ENCODE measurements at regions not wholly inside any gene's neighbourhood (a gene's known extent, or its start where the extent isn't known, plus 50 kb on each side); places are given as distances from the start of the nearest gene placed in this dataset.
"Not testable (repeated sequence)": the region's sequence is repeated elsewhere in the genome, so short reads cannot be mapped to it uniquely, and the experiment has no call there.

DNA sequence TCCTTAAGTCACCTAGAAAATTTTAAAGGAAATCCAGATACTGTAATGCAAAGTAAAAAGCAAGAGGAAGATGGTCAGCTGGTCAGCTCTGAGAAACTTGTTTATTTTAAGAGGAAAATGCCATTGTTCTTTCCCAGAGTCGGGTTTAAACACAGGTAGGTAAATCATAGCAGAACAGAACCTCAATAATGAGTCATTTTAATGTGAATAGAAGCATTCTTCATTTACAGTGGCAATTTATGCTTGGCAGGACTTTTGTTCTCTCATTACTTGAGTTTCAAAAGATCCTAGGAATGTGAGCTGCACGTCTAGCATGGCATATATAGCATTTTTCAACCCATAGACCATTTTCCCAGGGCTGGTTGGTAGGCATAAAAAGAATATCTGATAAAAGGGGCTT is 132.3 kb downstream of the LIG4 start:
- ChIA-PET POLR2A (no interaction called here), CTCF (no interaction called here)

DNA sequence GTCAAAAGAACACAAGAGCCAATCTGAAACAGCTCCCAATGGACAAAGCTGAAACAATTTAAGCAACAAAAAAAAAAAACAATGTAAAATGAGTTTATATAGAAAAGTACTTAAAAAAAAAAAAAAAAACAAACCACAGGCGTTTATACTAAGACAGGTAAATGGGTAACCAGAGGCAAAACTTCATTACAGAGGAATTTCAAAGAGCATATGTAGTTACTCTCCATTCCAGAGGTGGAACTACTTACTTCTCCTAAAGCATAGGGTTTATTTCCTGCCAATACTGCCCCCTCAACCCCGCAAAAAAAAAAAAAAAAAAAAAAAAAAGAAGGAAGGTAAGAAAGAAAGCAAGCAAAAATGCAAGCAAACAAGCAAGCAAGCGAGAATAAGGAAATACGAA is 132.9 kb downstream of the LIG4 start:
- CTCF ChIA-PET = no interaction called here
- POLR2A ChIA-PET = no interaction called here

DNA sequence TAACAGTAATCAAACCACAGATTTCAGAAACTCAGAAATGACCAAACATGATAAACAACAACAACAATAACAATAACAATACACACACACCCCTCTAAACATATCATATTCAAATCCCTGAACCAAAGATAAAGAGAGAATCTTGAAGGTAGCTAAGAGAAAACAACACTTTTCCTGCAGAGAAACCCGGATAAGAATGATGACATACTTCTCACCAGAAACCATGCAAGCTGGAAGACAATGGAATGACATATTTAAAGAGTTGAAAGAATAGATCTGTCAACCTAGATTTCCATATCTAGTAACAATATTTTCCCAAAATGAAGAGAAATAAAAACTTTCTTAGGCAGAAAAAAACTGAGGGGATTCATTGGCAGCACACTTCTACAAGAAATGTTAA is 138.1 kb downstream of the LIG4 start:
- CTCF ChIA-PET = no interaction called here
- POLR2A ChIA-PET = no interaction called here

DNA sequence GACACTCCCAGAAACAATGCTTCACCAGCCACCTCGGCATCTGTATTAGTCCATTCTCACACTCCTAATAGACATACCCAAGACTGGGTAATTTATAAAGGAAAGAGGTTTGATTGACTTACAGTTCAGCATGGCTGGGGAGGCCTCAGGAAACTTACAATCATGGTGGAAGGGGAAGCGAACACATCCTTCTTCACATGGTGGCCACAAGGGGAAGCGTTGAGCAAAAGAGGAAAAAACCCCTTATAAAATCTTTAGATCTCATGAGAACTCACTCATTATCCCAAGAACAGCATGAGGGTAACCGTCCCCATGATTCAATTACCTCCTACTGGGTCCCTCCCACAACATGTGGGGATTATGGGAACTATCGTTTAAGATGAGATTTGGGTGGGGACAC is 140.9 kb downstream of the LIG4 start:
- CTCF ChIA-PET, POLR2A ChIA-PET: not testable (repeated sequence)

DNA sequence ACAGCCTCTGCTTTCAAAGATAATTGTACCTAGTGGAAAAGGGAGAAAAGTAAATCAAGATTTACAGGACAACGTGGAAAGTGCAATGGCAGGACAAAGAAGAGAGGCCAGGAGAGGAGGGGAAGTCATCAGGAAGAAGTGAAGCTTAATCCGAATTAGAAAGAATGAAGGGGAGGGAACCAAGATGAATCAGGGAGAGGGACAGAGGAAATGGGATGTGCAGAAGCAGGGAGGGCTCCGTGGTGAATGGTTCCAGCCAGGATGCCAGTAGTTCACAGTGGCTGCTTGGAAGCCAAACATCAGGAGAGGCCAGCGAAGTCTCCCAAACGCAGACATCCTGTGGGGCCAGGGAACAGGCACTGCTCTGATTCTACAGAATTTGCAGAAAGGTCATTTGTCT is 144.4 kb downstream of the LIG4 start:
- ChIA-PET CTCF (no interaction called here), POLR2A (no interaction called here)

DNA sequence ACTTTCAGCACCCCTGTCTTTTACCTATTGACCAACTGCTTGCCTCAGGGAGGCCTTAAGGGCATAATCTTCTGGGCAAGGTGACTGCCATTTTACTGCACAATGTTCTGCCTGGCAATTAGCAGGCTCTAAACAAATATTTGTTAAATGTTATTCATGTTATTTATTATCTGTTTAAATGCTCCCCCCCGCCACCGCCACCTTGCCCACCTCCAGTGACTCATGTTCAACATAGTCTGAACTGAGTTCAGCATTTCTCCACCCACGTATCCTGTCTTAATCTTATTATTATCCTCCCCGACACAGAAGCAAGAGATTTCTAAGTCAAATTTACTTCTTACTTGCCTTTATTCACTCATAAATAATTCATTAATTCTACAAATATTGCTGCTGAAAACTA is 144.8 kb downstream of the LIG4 start:
- CTCF ChIA-PET = no interaction called here
- POLR2A ChIA-PET = no interaction called here

DNA sequence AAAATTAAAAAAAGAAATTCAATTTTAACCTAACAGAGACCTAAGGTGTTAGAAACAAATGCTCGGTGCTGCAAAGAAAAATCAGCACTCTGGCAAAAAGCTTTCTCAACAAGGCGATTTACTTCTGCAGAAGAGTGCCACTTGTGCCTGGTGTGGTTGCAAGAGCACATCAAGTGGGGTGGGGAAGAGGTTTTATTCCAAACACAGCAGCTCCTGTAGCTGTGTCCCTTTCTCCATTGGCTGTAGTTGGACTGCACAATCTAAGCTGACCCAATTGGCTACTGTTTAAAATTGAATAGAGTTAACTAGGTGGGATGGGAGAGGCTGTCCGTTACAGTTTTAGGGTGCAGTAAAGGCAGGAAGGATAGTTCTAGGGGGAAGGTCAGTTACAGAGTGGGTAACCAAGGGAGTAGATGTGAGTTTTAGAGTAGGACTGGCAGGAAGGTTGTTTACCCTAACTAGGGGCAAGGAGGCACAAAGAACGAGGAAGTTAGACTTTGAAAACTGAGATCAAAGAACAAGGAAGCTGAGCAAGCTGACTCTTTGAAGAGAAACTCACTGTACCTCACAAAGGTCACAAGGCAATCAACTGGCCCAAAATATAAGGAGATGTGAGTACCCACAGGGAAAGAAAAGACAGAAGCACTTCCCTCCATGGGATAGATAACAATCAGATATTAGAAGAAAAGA is 145.7 kb downstream of the LIG4 start:
- CTCF ChIA-PET = no interaction called here
- POLR2A ChIA-PET = no interaction called here

DNA sequence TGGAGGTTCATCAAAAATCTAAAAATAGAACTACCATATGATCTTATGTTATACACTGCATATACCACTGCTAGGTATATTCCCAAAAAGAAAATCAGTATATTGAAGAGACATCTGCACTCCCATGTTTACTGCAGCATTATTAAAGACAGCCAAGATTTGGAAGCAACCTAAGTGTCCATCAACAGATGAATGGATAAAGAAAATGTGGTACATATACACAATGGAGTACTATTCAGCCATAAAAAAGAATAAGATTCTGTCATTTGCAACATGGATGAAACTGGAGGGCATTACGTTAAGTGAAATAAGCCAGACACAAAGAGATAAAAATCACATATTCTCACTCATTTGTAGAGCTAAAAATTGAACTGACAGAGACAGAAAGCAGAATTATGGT is 151.0 kb downstream of the LIG4 start:
- POLR2A ChIA-PET, CTCF ChIA-PET: not testable (repeated sequence)

DNA sequence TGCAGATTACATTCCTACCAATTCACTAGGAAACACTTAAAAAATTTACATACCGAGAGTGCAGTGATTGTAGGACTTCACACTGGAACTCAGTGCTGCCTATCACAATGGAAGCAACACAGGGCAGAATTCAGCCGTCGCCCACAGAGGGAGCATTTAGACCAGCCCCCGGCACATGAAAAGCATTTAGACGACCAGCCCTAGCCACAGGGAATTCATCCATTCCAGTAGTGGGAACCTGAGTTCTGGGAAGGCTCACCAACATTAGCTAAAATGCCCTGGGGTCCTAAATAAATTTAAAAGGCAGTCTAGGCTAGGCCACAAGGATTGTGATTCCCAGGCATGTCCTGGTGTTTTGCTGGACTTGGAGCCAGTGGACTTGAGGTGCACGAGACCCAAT is 155.2 kb downstream of the LIG4 start:
- ChIA-PET POLR2A (no interaction called here), CTCF (no interaction called here)

DNA sequence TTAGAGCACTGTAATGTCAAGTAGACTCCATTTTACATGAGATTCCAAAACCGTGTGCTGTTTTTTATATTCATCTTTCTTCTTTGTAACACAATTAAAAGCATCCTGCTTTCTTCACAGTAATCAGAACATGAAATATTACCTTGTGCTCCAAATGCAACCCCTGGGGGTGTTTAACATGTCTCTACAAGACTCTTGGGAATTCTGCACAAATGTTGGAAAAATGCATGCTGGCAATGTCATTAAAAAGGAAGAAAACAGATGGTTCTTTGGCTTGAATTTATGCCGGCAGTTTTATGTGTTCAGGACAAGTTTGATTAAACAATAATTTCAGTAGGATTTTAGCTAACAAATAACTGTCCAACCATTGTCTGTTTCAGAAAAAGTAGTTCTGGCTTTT is 159.1 kb downstream of the LIG4 start:
- ChIA-PET POLR2A (no interaction called here), CTCF (no interaction called here)

DNA sequence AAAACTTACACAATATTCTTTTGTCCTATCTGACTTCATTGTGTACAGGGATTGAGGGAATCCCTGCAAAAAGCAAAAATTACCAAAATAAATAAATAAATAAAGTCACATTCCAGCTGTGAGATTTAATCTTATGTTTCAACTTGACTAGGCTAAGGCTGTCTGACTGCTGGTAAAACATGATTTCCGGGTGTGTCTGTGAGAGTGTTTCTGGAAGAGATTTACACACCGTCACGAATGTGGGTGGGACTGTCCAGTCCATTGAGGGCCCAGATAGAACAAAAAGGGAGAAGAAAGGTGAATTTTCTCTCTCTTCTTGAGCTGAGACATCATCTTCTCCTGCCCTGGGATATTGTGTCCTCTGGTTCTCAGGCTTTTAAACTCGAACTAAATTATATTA is 166.1 kb downstream of the LIG4 start:
- POLR2A ChIA-PET = no interaction called here

DNA sequence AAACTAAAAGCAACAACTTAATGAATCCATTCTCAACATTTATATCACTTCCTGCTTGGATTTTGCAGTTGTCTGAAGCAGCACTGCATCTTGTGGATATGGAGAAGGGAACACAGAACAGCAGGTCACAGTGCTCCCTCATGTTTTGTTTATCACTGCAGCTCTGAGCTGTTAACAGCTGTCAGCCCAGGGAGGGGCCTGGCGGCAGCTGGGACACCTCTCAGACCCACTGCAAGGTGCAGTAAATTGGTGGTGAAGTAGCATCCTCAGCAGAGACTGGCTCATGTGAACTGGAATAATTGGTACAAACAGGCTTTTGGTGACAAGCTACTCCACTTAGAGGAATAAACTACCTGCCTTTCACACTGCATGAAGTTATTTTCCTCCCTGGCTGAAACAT is 170.4 kb downstream of the LIG4 start:
- ChIA-PET CTCF (no interaction called here), POLR2A (no interaction called here)

More for the DNA sequence above, 166.1 kb downstream of the LIG4 start:
- CTCF ChIA-PET = no interaction called here

DNA sequence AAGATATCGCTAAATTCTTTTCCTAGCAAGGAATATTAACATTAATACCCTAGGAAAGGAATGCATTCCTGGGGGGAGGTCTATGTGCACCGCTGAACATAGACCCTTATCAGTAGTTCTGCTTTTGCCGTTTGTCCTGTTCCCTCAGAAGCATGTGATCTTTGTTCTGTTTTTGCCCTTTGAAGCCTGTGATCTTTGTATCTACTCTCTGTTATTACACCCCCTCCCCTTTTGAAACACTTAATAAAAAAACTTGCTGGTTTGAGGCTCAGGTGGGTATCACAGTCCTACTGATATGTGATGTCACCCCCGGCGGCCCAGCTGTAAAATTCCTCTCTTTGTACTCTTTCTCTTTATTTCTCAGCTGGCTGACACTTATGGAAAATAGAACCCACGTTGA is 172.5 kb downstream of the LIG4 start:
- POLR2A ChIA-PET, CTCF ChIA-PET: not testable (repeated sequence)

DNA sequence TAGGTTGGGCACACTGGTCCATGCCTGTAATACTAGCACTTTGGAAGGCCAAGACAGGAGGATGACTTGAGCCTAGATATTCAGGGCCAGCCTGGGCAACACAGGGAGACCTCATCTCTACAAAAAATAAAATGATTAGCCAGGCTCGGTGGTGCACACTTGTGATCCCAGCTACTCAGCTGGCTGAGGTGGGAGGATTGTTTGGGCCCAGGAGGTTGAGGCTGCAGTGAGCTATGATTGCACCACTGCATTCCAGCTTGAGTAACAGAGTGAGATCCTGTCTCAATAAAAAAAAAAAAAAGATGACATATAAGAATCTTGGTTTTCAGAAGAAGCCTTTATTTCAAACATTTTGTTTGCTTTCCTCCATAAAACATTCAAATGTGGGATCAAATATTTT is 178.0 kb downstream of the LIG4 start:
- POLR2A ChIA-PET = no interaction called here
- CTCF ChIA-PET = no interaction called here

DNA sequence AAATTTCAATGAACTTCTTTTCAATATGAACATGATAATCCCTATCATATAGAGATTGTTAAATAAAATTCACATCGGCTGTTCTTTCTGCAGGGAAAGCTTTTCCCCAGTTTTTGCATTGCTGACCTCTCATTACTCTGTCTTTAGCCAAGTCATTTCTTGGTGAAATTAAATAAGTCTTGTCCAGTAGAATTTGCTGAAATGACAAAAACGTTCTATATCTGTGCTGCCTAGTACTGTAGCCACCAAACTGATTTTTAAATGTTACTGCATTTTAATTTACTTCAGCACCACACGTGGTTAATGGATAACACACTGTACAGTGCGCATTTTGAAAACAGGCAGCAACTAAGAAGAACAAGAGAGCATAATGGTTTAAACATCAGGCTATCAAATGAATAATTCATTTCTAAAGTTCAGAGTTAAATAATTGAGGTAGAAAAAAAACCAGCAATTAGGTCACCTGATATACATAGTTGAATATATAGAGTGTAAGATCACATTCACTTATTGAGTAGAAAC is 178.9 kb downstream of the LIG4 start:
- CTCF ChIA-PET = no interaction called here
- POLR2A ChIA-PET = no interaction called here

DNA sequence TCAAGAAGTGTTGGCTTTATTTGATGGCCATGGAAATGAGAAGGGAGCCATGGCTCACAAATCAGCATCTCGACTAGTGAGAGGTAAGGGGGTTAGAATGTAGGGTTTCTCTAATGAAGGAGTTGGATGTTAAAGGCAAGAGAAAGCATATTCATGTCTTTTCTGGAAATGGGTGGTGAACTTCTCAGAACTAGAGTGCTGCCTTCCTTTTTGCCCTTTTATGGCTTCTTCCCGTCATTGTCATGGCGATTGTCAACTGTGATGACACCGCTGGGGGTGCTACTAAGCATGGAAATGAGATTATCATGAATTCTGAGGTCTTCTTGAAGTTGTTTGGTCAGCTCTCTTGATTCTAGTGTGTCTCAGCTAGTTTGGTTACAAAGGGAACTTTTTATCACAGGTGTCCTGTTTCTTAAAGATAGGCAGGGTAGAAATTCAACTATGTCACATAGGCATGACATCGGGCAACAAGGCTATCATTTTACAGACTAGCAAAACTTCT is 180.4 kb downstream of the LIG4 start:
- CTCF ChIA-PET = no interaction called here
- POLR2A ChIA-PET = no interaction called here

DNA sequence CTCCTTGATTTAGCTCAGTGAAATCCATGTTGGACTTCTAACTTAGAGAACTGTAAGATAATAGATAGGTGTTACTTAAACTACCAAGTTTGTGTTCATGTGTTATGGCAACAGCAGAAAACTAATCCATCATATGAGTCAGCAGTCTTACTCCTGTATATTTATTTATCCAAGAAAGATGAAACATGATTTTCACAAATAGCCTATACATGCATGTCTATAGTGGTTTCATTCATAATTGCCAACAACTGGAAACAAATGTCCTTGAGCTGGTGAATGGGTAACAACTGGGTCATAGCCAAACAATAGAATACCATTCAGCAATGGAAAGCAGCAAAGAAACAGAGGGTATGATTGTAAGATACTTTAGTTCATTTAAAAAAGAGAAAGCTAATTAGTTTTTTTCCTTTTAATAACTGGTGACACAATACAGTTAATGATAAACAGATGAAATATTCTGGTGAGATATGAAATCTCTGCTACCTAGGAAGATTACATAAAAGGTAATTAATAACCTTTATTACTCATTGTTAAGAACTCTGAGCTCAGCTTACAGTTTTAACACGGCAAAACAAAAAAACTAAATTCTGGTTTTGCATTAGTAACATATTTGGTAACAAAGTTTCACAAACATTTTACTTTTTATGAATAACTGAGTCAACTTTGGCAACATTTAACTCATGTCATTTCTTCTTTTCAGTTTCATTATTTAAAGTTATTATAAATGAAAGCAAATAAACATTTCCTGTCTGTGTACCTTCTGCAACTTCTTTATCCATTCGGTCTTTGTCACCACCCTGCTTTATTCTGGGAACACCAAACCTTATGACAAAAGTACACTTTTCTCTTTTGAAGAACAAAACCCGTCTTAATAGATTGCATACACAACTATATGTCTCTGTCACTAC is 181.3 kb downstream of the LIG4 start:
- CTCF ChIA-PET = no interaction called here
- POLR2A ChIA-PET = no interaction called here

DNA sequence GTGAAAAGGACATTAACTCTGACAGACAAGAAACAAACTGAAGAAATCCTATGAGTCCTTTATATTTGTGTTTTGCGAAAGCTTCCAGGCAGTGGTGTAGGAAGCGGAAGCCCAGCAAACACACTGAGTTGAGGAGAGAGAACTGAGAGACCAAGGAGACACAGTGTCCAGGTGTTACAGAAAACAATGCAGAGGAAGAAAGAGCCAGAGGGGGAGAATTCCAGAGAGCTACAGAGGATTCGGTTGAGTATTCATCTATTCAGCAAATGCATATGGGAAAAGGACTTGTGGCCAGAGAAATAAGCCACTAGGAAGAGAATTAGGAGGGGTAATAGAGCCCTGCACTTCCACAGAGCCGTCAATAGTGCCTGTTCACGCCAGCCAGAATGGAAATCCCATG is 183.5 kb downstream of the LIG4 start:
- CTCF ChIA-PET = no interaction called here
- POLR2A ChIA-PET = no interaction called here

DNA sequence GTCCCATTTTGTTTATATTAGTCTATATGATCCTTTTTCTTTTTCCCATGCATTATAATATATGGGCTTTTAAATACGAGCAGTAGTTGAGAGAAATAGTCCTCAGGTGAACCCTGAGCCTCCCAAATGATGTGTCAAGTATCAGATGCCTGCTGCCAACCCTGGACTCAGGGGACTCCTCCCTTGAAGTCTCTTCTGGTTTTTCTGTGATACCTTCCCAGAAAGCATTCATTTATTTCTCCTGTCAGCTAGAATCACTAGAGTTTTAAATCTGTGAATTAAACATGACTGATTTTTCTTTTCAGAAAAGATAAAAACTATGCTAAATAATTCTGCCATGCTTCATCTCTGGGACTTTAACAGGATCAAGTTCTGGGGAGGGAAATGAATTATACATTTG is 184.6 kb downstream of the LIG4 start:
- POLR2A ChIA-PET = no interaction called here
- CTCF ChIA-PET = no interaction called here

DNA sequence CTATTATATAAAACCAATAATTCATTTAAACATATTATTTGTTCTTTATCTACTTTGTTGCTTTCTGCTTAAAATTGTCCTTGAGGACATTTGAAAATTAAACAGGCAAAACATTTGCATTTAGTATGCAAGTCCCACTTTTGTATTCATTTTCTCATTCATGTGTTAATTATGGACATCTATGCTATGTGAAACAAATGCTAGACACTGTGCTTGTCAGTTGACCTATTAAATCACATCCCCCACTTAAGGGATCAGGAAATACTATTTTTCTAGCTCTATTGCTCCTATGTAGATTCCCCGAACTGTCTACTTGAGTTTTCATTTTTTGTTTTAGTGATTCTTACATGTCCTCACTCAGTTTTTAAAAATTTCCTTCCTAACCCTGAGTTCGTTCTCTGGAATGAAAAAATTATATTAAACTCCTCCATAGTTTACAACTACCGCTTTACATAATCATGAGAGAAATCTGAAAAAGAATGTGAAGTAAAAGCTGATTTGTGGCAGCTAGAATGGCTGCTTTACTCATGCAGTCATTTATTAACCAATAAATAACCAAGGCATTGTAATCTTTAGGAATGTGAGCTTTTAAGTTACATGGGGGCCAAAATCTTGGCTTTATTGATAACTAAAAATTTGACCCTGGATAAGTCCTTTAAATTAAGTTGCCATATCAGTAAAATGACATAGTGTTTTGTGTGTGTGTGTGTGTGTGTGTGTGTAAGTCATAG is 188.5 kb downstream of the LIG4 start:
- ChIA-PET POLR2A (no interaction called here), CTCF (no interaction called here)

DNA sequence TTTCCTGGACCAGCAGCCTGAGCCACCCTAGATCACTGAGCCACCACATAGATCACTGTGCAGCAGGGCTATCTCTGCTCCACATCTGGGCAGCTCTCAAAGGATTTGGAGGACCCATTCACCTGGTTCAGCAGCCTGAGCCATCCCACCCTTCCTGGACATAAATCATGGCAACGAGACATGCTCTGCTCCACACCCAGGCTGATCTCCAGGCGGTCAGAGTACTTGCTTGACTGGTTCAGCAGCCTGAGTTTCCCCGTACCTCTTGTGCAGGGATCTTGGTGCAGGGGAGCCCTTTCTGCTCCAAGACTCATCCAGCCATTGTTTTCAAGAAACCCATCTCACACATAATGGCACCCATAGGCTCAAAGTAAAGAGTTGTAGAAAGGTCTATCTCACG is 195.3 kb downstream of the LIG4 start:
- ChIA-PET CTCF (no interaction called here), POLR2A (no interaction called here)
